Esophagus squamous epithelium (tissue), 4 donors: ENCODE measurements at regions not wholly inside any gene's neighbourhood (a gene's known extent, or its start where the extent isn't known, plus 50 kb on each side); places are given as distances from the start of the nearest gene placed in this dataset.

Source experiments
- CTCF ChIP-seq, 6 experiments: fragments of 450-650 bp in 4 of 6; fragments of 200-600 bp in 2 of 6; sonication (generic) in 2 of 6; IDR thresholded peaks; one replicate each; pipeline ENCODE4 v1.5.1; 2016 to 2019; ENCODE audit warnings: antibody characterized with exemption in 6 of 6, mild to moderate bottlenecking in 4 of 6, moderate library complexity in 4 of 6
- POLR2A ChIP-seq, 4 donors: fragments of 450-650 bp; IDR thresholded peaks; one replicate each; pipeline ENCODE4 v1.6.1; 2017; ENCODE audit warnings: antibody characterized with exemption in 4 of 4, mild to moderate bottlenecking in 4 of 4, moderate library complexity in 3 of 4

- no peak for TF ChIP-seq CTCF (IDR thresholded peaks at IDR 0.05)
- TF ChIP-seq POLR2A (IDR thresholded peaks at IDR 0.05): no peak
These were observed 166.5 kb upstream of the JARID2 start for GRCh38 chr6:15079288-15079817.
